ENCODE measurements at regions not wholly inside any gene's neighbourhood (a gene's known extent, or its start where the extent isn't known, plus 50 kb on each side); places are given as distances from the start of the nearest gene placed in this dataset.

- TF ChIP-seq, protein P1, sequence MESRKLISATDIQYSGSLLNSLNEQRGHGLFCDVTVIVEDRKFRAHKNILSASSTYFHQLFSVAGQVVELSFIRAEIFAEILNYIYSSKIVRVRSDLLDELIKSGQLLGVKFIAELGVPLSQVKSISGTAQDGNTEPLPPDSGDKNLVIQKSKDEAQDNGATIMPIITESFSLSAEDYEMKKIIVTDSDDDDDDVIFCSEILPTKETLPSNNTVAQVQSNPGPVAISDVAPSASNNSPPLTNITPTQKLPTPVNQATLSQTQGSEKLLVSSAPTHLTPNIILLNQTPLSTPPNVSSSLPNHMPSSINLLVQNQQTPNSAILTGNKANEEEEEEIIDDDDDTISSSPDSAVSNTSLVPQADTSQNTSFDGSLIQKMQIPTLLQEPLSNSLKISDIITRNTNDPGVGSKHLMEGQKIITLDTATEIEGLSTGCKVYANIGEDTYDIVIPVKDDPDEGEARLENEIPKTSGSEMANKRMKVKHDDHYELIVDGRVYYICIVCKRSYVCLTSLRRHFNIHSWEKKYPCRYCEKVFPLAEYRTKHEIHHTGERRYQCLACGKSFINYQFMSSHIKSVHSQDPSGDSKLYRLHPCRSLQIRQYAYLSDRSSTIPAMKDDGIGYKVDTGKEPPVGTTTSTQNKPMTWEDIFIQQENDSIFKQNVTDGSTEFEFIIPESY (IDR thresholded peaks at IDR 0.05; ENCODE audit: borderline replicate concordance, low read depth) = no peak
- TF ChIP-seq USF2 (IDR thresholded peaks at IDR 0.05; ENCODE audit: borderline replicate concordance, low read depth, low read length) = no peak
- no peak for TF ChIP-seq SMC3 (IDR thresholded peaks at IDR 0.05; ENCODE audit: low read depth, low read length)
- TF ChIP-seq YY1 (IDR thresholded peaks at IDR 0.05; ENCODE audit: low read depth) = no peak
- no peak for TF ChIP-seq RXRA (IDR thresholded peaks at IDR 0.05; ENCODE audit: borderline replicate concordance, low read depth)
- TF ChIP-seq REST (IDR thresholded peaks at IDR 0.05; ENCODE audit: low read depth, low read length) = no peak
- no peak for TF ChIP-seq NRF1 (IDR thresholded peaks at IDR 0.05; ENCODE audit: low read depth, low read length)
- TF ChIP-seq FOSL2 (IDR thresholded peaks at IDR 0.05; ENCODE audit: borderline replicate concordance, low read depth) = no peak
- no peak for TF ChIP-seq TCF12 (IDR thresholded peaks at IDR 0.05)
Measured at GRCh38 chr13:22200440-22200839, 529.6 kb downstream of the FGF9 start (continued).

DNA sequence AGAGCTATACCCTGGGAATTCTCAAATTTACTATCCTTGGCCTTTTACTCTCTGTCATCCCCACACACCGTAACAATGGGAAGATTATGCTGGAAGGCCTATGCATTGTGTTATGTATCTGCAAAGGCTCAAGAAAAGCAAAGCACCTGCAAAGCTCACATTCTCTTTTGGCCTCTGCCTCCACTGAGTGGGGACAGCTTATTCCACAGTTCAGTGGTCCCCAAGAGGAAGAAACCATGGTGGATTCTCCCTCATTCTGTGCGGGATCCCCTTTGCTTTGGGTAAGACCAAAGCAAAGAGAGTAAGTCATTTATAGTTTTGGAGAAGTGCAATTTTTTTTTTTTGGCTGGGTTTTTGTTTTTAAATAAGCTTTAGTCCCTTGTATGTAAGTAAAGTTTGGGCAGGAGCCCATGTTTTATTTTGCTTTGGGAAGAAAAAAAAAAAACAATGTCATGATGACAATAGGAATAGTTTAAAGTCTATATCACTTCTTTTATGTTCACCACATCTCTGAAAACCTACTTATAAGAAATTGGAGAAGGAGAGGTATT, 530.6 kb downstream of the FGF9 start:
- 3% methylated on average over 2 of the region's 2 CpGs for WGBS (ENCODE audit: low lambda C conversion rate)
- Histone ChIP-seq H3K79me2 (ENCODE audit: insufficient read depth) (no peaks in the 10 kb centered on the region), H3K27ac (ENCODE audit: low read depth in 2 of 2, low read length in 1 of 2) (no peak overlapping the region), H3K9me3 (no peaks in the 10 kb centered on the region), H3K9ac (no peak overlapping the region), H2AFZ (ENCODE audit: low read depth) (no peak overlapping the region), H3K27me3 (ENCODE audit: insufficient read depth) (no peaks in the 10 kb centered on the region), H4K20me1 (ENCODE audit: insufficient read depth) (no peaks in the 10 kb centered on the region), H3F3A (replicated peaks; ENCODE audit: insufficient read depth) (no peaks in the 10 kb centered on the region), H3K4me2 (no peak overlapping the region), H3K9me2 (no peaks in the 10 kb centered on the region), H3K36me3 (replicated peaks in 1 of 2; ENCODE audit: control insufficient read depth in 1 of 2, insufficient read depth in 2 of 2, low read length in 1 of 2) (no peaks in the 10 kb centered on the region), H3K4me3 (ENCODE audit: low read depth in 2 of 2, low read length in 1 of 2) (no peak overlapping the region), H3K4me1 (ENCODE audit: control insufficient read depth in 1 of 2, insufficient read depth in 2 of 2, low read depth in 1 of 2, low read length in 1 of 2) (no peaks in the 10 kb centered on the region)
- POLR2A ChIA-PET = no interaction called here
- CTCF ChIA-PET = no interaction called here
- no peak for TF ChIP-seq EZH2phosphoT487 (IDR thresholded peaks at IDR 0.05; ENCODE audit: borderline replicate concordance, low read depth)
- no peak for TF ChIP-seq REST (IDR thresholded peaks at IDR 0.05; ENCODE audit: low read depth, low read length)
- TF ChIP-seq POLR2AphosphoS5 (IDR thresholded peaks at IDR 0.05; ENCODE audit: low read depth, low read length) = no peak
- no peak for TF ChIP-seq RCOR1 (IDR thresholded peaks at IDR 0.05; ENCODE audit: low read length)
- no peak for TF ChIP-seq USF1 (IDR thresholded peaks at IDR 0.05; ENCODE audit: borderline replicate concordance, low read depth)
- no peak for TF ChIP-seq TAF1 (IDR thresholded peaks at IDR 0.05; ENCODE audit: borderline replicate concordance, low read depth, low read length)
- DNase-seq = no peak

Measured in SK-N-SH (cell line).